Psoas muscle (tissue), 7 donors: ENCODE measurements at regions not wholly inside any gene's neighbourhood (a gene's known extent, or its start where the extent isn't known, plus 50 kb on each side); places are given as distances from the start of the nearest gene placed in this dataset.

Experiments
- ATAC-seq, 4 donors: fragments of 200-7000 bp; cut with Tn5 transposase; one replicate each; pipeline ENCODE4 v1.9.1; 2020; ENCODE audit warnings: moderate library complexity in 3 of 4, mild to moderate bottlenecking in 2 of 4
- DNase-seq, 2 donors: peaks; one replicate each; pipeline ENCODE4 v3.0.0-alpha.2; 2020
- H3K27ac ChIP-seq: fragments of 200-600 bp; one replicate; pipeline ENCODE4 v1.8.0; 2022
- H3K27me3 ChIP-seq, 3 donors: fragments of 200-600 bp in 1 of 3; one replicate each; pipeline versions ENCODE4 v1.6.1 to v1.8.0; 2013 to 2022; ENCODE audit warnings: low read length in 2 of 3, mild to moderate bottlenecking in 2 of 3, moderate library complexity in 1 of 3; ENCODE audit not compliant: insufficient read depth in 3 of 3
- H3K36me3 ChIP-seq, 2 donors: fragments of 200-600 bp in 1 of 2; one replicate each; pipeline versions ENCODE4 v1.6.1 to v1.8.0; 2013 to 2022; ENCODE audit warnings: low read depth in 1 of 2, mild to moderate bottlenecking in 1 of 2, moderate library complexity in 1 of 2; ENCODE audit not compliant: insufficient read depth in 1 of 2
- H3K4me1 ChIP-seq: fragments of 200-600 bp; one replicate; pipeline ENCODE4 v1.8.0; 2022
- H3K4me3 ChIP-seq: fragments of 200-600 bp; one replicate; pipeline ENCODE4 v1.8.0; 2022; ENCODE audit warnings: mild to moderate bottlenecking
- H3K9me3 ChIP-seq: fragments of 200-600 bp; one replicate; pipeline ENCODE4 v1.8.0; 2022
- CTCF ChIP-seq: fragments of 200-600 bp; IDR thresholded peaks from one replicate; pipeline ENCODE4 v1.8.0; 2022; ENCODE audit warnings: antibody characterized with exemption
- whole genome bisulfite sequencing, 3 donors: extraction: QIAGEN DNeasy Blood & Tissue Kit; methylation state at CpG; one replicate each; pipeline versions ENCODE4 v1.1.6 to v1.1.7; 2013; 5-methylcytosine and 5-hydroxymethylcytosine counted together
- intact Hi-C, 2 donors: fragments of 100-400 bp; cut with DNase I; formaldehyde crosslinking; loops; one replicate each; pipeline versions ENCODE4 v1.11.0 to v1.14.2; 2022
- donor health status: healthy with polysubstance abuse.
- donor health status: DM: no; HTN: no; CAD: no; lungs with moderate emphysema.
- donor health status: Bipolar disorder and iron deficiency.
- donor health status: healthy.
- donor health status: DM: yes; HTN: yes; CAD: no.
- donor health status: DM: no; HTN: no; CAD: no.
- donor health status: DM: yes; HTN: yes; CAD: no.

GRCh38 chrX:142686653-142687283 is 339.0 kb upstream of the SPANXN4 start:
- Histone ChIP-seq H3K4me1 (no peaks in the 10 kb centered on the region), H3K27ac (no peak overlapping the region), H3K27me3 (no peaks in the 10 kb centered on the region), H3K4me3 (no peak overlapping the region), H3K9me3 (no peaks in the 10 kb centered on the region), H3K36me3 (no peaks in the 10 kb centered on the region)
- ATAC-seq (no peak), DNase-seq (no peak)
- intact Hi-C loops: no loop called here
- TF ChIP-seq CTCF: no peak
- 24 to 40% (median 27%) methylated on average over 3 of the region's 3 CpGs for WGBS, 3 donors

DNA sequence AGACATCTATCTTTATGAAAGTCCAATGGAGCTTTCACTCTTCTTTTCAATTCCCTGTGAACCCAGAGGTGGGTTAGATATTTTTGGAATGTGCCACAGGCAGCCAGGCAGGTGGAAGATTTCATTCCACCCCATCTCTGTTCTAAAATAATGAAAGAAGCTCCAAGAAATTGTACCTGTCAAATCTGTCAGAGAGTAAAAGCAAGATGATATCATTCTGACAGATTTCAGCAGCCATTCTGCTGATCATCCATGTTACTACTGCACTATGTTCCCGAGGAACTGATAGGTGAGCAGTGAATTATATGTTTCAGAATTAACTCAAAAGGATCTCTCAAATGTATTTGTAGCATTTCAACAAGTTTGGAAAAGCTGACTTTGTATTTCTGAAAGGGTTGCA is 339.5 kb upstream of the SPANXN4 start:
- no peaks in the 10 kb centered on the region for H3K9me3 ChIP-seq
- intact Hi-C loops: no loop called here

GRCh38 chrX:142680038-142680437 is 345.7 kb upstream of the SPANXN4 start:
- Histone ChIP-seq H3K9me3 (no peaks in the 10 kb centered on the region), H3K27me3 (no peaks in the 10 kb centered on the region), H3K27ac (no peak overlapping the region), H3K4me3 (no peak overlapping the region), H3K36me3 (no peaks in the 10 kb centered on the region), H3K4me1 (no peaks in the 10 kb centered on the region)
- no peak for ATAC-seq
- no peak for DNase-seq
- TF ChIP-seq CTCF: no peak
- intact Hi-C loops: no loop called here

More for the DNA sequence above, 339.5 kb upstream of the SPANXN4 start:
- DNase-seq (no peak), ATAC-seq (no peak)
- Histone ChIP-seq H3K36me3 (no peaks in the 10 kb centered on the region), H3K4me1 (no peaks in the 10 kb centered on the region), H3K27me3 (no peaks in the 10 kb centered on the region), H3K4me3 (no peak overlapping the region), H3K27ac (no peak overlapping the region)
- WGBS, 3 donors: 48 to 80% (median 49%) methylated on average over 1 of the region's 1 CpG
- TF ChIP-seq CTCF: no peak

DNA sequence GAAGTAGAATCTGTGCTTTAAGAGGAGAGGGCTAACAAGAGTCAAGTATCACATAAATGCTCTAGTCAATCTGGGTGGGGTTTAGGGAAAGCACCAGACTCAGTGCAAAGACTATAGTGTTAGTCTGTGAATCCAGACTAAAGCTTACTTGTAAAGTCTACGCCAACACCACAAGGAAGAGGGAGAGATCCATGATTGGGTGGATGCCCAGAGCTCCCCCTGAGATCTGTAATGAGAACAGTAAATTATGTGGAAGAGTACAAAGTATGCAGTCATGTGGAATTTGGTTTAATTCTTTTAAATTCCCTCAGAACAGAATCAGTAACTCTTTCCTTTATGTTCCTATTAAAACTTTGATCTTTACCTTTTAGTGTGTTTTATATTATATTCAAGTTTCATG is 354.7 kb upstream of the SPANXN4 start:
- no peak overlapping the region for H3K4me3 ChIP-seq
- no peaks in the 10 kb centered on the region for H3K4me1 ChIP-seq
- DNase-seq (no peak), ATAC-seq (no peak)
- intact Hi-C loops: loop anchor here in 1 of 2 donors (5.0 kb wide), 1 partner anchor 1901 kb away; no protein-coding TSS in a partner anchor
- H3K9me3 ChIP-seq: peaks cover 6% of the 10 kb centered on the region
- 65 to 71% (median 67%) methylated on average over 1 of the region's 1 CpG for WGBS, 3 donors
- H3K27me3 ChIP-seq: no peaks in the 10 kb centered on the region
- H3K36me3 ChIP-seq: no peaks in the 10 kb centered on the region
- no peak for TF ChIP-seq CTCF
- H3K27ac ChIP-seq: no peak overlapping the region
